ENCODE measurements at regions not wholly inside any gene's neighbourhood (a gene's known extent, or its start where the extent isn't known, plus 50 kb on each side); places are given as distances from the start of the nearest gene placed in this dataset.

GRCh38 chr6:11393713-11394627, 143.6 kb upstream of the TMEM170B start:
- TF ChIP-seq, protein P1, sequence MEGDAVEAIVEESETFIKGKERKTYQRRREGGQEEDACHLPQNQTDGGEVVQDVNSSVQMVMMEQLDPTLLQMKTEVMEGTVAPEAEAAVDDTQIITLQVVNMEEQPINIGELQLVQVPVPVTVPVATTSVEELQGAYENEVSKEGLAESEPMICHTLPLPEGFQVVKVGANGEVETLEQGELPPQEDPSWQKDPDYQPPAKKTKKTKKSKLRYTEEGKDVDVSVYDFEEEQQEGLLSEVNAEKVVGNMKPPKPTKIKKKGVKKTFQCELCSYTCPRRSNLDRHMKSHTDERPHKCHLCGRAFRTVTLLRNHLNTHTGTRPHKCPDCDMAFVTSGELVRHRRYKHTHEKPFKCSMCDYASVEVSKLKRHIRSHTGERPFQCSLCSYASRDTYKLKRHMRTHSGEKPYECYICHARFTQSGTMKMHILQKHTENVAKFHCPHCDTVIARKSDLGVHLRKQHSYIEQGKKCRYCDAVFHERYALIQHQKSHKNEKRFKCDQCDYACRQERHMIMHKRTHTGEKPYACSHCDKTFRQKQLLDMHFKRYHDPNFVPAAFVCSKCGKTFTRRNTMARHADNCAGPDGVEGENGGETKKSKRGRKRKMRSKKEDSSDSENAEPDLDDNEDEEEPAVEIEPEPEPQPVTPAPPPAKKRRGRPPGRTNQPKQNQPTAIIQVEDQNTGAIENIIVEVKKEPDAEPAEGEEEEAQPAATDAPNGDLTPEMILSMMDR (IDR thresholded peaks at IDR 0.05), result no peak
- no peak for TF ChIP-seq POLR2A (IDR thresholded peaks at IDR 0.05)
